ENCODE measurements at regions not wholly inside any gene's neighbourhood (a gene's known extent, or its start where the extent isn't known, plus 50 kb on each side); places are given as distances from the start of the nearest gene placed in this dataset.
"Not testable (repeated sequence)": the region's sequence is repeated elsewhere in the genome, so short reads cannot be mapped to it uniquely, and the experiment has no call there.

- DNase-seq (ENCODE audit: low spot score): no peak
- Histone ChIP-seq H3K9me3 (ENCODE audit: control insufficient read depth in 4 of 4, low read length in 3 of 4) (no peaks in the 10 kb centered on the region), H3K27me3 (ENCODE audit: control insufficient read depth in 4 of 4, insufficient read depth in 4 of 4, low read length in 3 of 4) (no peaks in the 10 kb centered on the region), H3K4me1 (ENCODE audit: control insufficient read depth in 4 of 4, insufficient read depth in 4 of 4, low read length in 3 of 4) (no peaks in the 10 kb centered on the region), H3K27ac (ENCODE audit: low read depth in 1 of 2, low read length in 2 of 2) (no peak overlapping the region), H3K36me3 (ENCODE audit: control insufficient read depth in 4 of 4, insufficient read depth in 3 of 4, low read depth in 1 of 4, low read length in 3 of 4) (no peaks in the 10 kb centered on the region), H3K9ac (ENCODE audit: low read depth in 1 of 2, low read length in 2 of 2) (no peak overlapping the region), H3K4me3 (ENCODE audit: low read depth in 1 of 3, low read length in 3 of 3) (no peak overlapping the region)
- TF ChIP-seq FOXA2 (IDR thresholded peaks at IDR 0.05) (no peak), RXRA (IDR thresholded peaks at IDR 0.05) (no peak), NR2F2 (IDR thresholded peaks at IDR 0.05) (no peak), MAX (IDR thresholded peaks at IDR 0.05) (no peak), SP1 (IDR thresholded peaks at IDR 0.05) (no peak), FOXA1 (IDR thresholded peaks at IDR 0.05) (no peak), YY1 (IDR thresholded peaks at IDR 0.05) (no peak), HNF4A (conservative IDR thresholded peaks at IDR 0.05) (no peak), EGR1 (IDR thresholded peaks at IDR 0.05; ENCODE audit: low read depth in 2 of 2) (no peak), GABPA (IDR thresholded peaks at IDR 0.05 in 1 of 2, conservative IDR thresholded peaks at IDR 0.05 in 1 of 2) (no peak), TAF1 (conservative IDR thresholded peaks at IDR 0.05) (no peak), HNF4G (IDR thresholded peaks at IDR 0.05) (no peak)
- TF ChIP-seq, protein P1, sequence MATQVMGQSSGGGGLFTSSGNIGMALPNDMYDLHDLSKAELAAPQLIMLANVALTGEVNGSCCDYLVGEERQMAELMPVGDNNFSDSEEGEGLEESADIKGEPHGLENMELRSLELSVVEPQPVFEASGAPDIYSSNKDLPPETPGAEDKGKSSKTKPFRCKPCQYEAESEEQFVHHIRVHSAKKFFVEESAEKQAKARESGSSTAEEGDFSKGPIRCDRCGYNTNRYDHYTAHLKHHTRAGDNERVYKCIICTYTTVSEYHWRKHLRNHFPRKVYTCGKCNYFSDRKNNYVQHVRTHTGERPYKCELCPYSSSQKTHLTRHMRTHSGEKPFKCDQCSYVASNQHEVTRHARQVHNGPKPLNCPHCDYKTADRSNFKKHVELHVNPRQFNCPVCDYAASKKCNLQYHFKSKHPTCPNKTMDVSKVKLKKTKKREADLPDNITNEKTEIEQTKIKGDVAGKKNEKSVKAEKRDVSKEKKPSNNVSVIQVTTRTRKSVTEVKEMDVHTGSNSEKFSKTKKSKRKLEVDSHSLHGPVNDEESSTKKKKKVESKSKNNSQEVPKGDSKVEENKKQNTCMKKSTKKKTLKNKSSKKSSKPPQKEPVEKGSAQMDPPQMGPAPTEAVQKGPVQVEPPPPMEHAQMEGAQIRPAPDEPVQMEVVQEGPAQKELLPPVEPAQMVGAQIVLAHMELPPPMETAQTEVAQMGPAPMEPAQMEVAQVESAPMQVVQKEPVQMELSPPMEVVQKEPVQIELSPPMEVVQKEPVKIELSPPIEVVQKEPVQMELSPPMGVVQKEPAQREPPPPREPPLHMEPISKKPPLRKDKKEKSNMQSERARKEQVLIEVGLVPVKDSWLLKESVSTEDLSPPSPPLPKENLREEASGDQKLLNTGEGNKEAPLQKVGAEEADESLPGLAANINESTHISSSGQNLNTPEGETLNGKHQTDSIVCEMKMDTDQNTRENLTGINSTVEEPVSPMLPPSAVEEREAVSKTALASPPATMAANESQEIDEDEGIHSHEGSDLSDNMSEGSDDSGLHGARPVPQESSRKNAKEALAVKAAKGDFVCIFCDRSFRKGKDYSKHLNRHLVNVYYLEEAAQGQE (IDR thresholded peaks at IDR 0.05): no peak
- TF ChIP-seq, protein P2, sequence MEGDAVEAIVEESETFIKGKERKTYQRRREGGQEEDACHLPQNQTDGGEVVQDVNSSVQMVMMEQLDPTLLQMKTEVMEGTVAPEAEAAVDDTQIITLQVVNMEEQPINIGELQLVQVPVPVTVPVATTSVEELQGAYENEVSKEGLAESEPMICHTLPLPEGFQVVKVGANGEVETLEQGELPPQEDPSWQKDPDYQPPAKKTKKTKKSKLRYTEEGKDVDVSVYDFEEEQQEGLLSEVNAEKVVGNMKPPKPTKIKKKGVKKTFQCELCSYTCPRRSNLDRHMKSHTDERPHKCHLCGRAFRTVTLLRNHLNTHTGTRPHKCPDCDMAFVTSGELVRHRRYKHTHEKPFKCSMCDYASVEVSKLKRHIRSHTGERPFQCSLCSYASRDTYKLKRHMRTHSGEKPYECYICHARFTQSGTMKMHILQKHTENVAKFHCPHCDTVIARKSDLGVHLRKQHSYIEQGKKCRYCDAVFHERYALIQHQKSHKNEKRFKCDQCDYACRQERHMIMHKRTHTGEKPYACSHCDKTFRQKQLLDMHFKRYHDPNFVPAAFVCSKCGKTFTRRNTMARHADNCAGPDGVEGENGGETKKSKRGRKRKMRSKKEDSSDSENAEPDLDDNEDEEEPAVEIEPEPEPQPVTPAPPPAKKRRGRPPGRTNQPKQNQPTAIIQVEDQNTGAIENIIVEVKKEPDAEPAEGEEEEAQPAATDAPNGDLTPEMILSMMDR (IDR thresholded peaks at IDR 0.05; ENCODE audit: low read depth, low read length, missing input control): no peak
- WGBS: 71% methylated on average over 3 of the region's 3 CpGs
These were observed 58.8 kb upstream of the MAN1A2 start for GRCh38 chr1:117308311-117308916.

DNA sequence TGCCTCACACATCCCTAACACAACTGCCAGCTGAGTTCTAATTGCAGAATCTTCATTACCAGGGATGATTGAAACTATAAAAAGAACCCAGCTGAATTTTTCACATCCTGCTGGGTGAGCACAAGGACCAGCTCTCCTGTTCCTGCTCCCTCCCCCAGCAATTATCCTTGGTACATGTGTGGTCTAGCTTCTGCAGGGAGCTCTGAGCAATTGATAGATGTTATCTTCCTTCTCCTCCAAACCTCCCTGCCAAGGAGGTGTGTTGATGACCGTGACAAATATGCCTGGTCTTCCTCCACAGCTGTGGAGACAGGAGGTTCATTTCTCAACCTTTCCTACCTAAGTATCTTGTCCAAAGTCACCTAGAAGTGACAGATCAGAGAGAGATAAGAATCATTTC lies 65.3 kb upstream of the MAN1A2 start:
- TF ChIP-seq YY1 (IDR thresholded peaks at IDR 0.05) (no peak), HNF4G (IDR thresholded peaks at IDR 0.05) (no peak), SP1 (IDR thresholded peaks at IDR 0.05) (no peak), EGR1 (IDR thresholded peaks at IDR 0.05; ENCODE audit: low read depth in 2 of 2) (no peak), JUND (IDR thresholded peaks at IDR 0.05) (no peak), GABPA (IDR thresholded peaks at IDR 0.05 in 1 of 2, conservative IDR thresholded peaks at IDR 0.05 in 1 of 2) (no peak)
- TF ChIP-seq, protein P3, sequence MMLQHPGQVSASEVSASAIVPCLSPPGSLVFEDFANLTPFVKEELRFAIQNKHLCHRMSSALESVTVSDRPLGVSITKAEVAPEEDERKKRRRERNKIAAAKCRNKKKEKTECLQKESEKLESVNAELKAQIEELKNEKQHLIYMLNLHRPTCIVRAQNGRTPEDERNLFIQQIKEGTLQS (IDR thresholded peaks at IDR 0.05): no peak
- Histone ChIP-seq H3K36me3 (ENCODE audit: control insufficient read depth in 4 of 4, insufficient read depth in 3 of 4, low read depth in 1 of 4, low read length in 3 of 4) (no peaks in the 10 kb centered on the region), H3K27me3 (ENCODE audit: control insufficient read depth in 4 of 4, insufficient read depth in 4 of 4, low read length in 3 of 4) (no peaks in the 10 kb centered on the region), H3K27ac (ENCODE audit: low read depth in 1 of 2, low read length in 2 of 2) (no peak overlapping the region), H3K4me3 (ENCODE audit: low read depth in 1 of 3, low read length in 3 of 3) (no peak overlapping the region), H3K4me1 (ENCODE audit: control insufficient read depth in 4 of 4, insufficient read depth in 4 of 4, low read length in 3 of 4) (no peaks in the 10 kb centered on the region), H3K9me3 (ENCODE audit: control insufficient read depth in 4 of 4, low read length in 3 of 4) (no peaks in the 10 kb centered on the region), H3K9ac (ENCODE audit: low read depth in 1 of 2, low read length in 2 of 2) (no peak overlapping the region)
- no peak for DNase-seq (ENCODE audit: low spot score)
- WGBS: 88% methylated on average over 1 of the region's 1 CpG

GRCh38 chr1:117300183-117300582 lies 67.1 kb upstream of the MAN1A2 start:
- not testable (repeated sequence) for H3K9ac ChIP-seq (ENCODE audit: low read depth in 1 of 2, low read length in 2 of 2); H3K4me1 ChIP-seq (ENCODE audit: control insufficient read depth in 4 of 4, insufficient read depth in 4 of 4, low read length in 3 of 4); H3K27ac ChIP-seq (ENCODE audit: low read depth in 1 of 2, low read length in 2 of 2); H3K9me3 ChIP-seq (ENCODE audit: control insufficient read depth in 4 of 4, low read length in 3 of 4); H3K27me3 ChIP-seq (ENCODE audit: control insufficient read depth in 4 of 4, insufficient read depth in 4 of 4, low read length in 3 of 4); H3K4me3 ChIP-seq (ENCODE audit: low read depth in 1 of 3, low read length in 3 of 3); DNase-seq (ENCODE audit: low spot score); H3K36me3 ChIP-seq (ENCODE audit: control insufficient read depth in 4 of 4, insufficient read depth in 3 of 4, low read depth in 1 of 4, low read length in 3 of 4)
- 29% methylated on average over 6 of the region's 6 CpGs for WGBS
